CD14-positive monocyte (primary cell): ENCODE measurements at regions not wholly inside any gene's neighbourhood (a gene's known extent, or its start where the extent isn't known, plus 50 kb on each side); places are given as distances from the start of the nearest gene placed in this dataset.

Experiments used
- DNase-seq, 3 donors: peaks; one replicate each; pipeline ENCODE4 v3.0.0-alpha.2; 2011 to 2022
- H2AFZ ChIP-seq: 2 replicates; pipeline ENCODE4 v1.6.0; 2012; ENCODE audit warnings: mild to moderate bottlenecking, low read depth, low read length, inconsistent platforms; ENCODE audit not compliant: insufficient read depth, poor library complexity, severe bottlenecking
- H3K27ac ChIP-seq, 2 donors: 1 replicate in 1 of 2; 2 replicates in 1 of 2; pipeline ENCODE4 v1.5.1; 2012 to 2013; ENCODE audit warnings: low read length in 2 of 2, control low read depth in 1 of 2, inconsistent platforms in 1 of 2, low read depth in 1 of 2, mild to moderate bottlenecking in 1 of 2
- H3K27me3 ChIP-seq, 2 donors: one replicate each; pipeline versions ENCODE4 v1.6.0 to v1.6.1; 2011 to 2013; ENCODE audit warnings: low read length in 2 of 2; ENCODE audit not compliant: control insufficient read depth in 2 of 2, insufficient read depth in 2 of 2
- H3K36me3 ChIP-seq, 2 donors: replicated peaks in 1 of 2; 1 replicate in 1 of 2; 2 replicates in 1 of 2; pipeline versions ENCODE4 v1.5.1 to v1.6.1; 2012 to 2013; ENCODE audit warnings: low read length in 2 of 2, control low read depth in 1 of 2, inconsistent platforms in 1 of 2, mild to moderate bottlenecking in 1 of 2; ENCODE audit not compliant: insufficient read depth in 2 of 2, control insufficient read depth in 1 of 2
- H3K4me1 ChIP-seq, 2 donors: 1 replicate in 1 of 2; 2 replicates in 1 of 2; pipeline versions ENCODE4 v1.5.1 to v1.6.1; 2012 to 2013; ENCODE audit warnings: low read length in 2 of 2, control low read depth in 1 of 2, inconsistent platforms in 1 of 2, mild to moderate bottlenecking in 1 of 2, moderate library complexity in 1 of 2; ENCODE audit not compliant: insufficient read depth in 2 of 2, control insufficient read depth in 1 of 2
- H3K4me2 ChIP-seq: replicated peaks from 2 replicates; pipeline ENCODE3; 2012; ENCODE audit warnings: low read length, moderate library complexity, mild to moderate bottlenecking; ENCODE audit not compliant: poor library complexity, severe bottlenecking; ENCODE audit errors: extremely low read depth
- H3K4me3 ChIP-seq, 3 experiments: fragments of 200-600 bp in 1 of 3; sonication (generic) in 1 of 3; replicated peaks in 1 of 3; 1 replicate in 2 of 3; 2 replicates in 1 of 3; pipeline ENCODE4 v1.5.1; 2011 to 2013; ENCODE audit warnings: low read length in 3 of 3, mild to moderate bottlenecking in 3 of 3, control low read depth in 2 of 3, low read depth in 2 of 3, inconsistent platforms in 1 of 3, moderate library complexity in 1 of 3
- H3K79me2 ChIP-seq: 2 replicates; pipeline ENCODE4 v1.6.0; 2012; ENCODE audit warnings: mild to moderate bottlenecking, control low read depth, inconsistent platforms, low read length, moderate library complexity; ENCODE audit not compliant: insufficient read depth
- H3K9ac ChIP-seq: 2 replicates; pipeline ENCODE4 v1.6.0; 2017; ENCODE audit warnings: low read length, mild to moderate bottlenecking; ENCODE audit not compliant: insufficient read depth, poor library complexity, severe bottlenecking
- H3K9me3 ChIP-seq, 2 donors: replicated peaks in 1 of 2; 1 replicate in 1 of 2; 2 replicates in 1 of 2; pipeline versions ENCODE4 v1.5.1 to v1.6.1; 2012 to 2013; ENCODE audit warnings: low read length in 2 of 2, control low read depth in 1 of 2; ENCODE audit not compliant: control insufficient read depth in 1 of 2, insufficient read depth in 1 of 2
- H4K20me1 ChIP-seq: 2 replicates; pipeline ENCODE4 v1.6.0; 2012; ENCODE audit warnings: mild to moderate bottlenecking, low read length, control low read depth, moderate library complexity; ENCODE audit not compliant: insufficient read depth
- H3K27ac Mint-ChIP-seq, 7 donors: one replicate each; pipeline ENCODE4 v1.8.0; 2020; ENCODE audit warnings: mild to moderate bottlenecking in 7 of 7, mixed read lengths in 7 of 7, moderate library complexity in 6 of 7, inconsistent platforms in 2 of 7
- H3K27me3 Mint-ChIP-seq, 3 donors: one replicate each; pipeline ENCODE4 v1.8.0; 2021 to 2022; ENCODE audit warnings: low read depth in 3 of 3, mild to moderate bottlenecking in 3 of 3, mixed read lengths in 3 of 3, moderate library complexity in 3 of 3, inconsistent platforms in 1 of 3
- H3K36me3 Mint-ChIP-seq, 2 donors: one replicate each; pipeline ENCODE4 v1.8.0; 2020; ENCODE audit warnings: mixed read lengths in 2 of 2, inconsistent platforms in 1 of 2, mild to moderate bottlenecking in 1 of 2
- H3K4me1 Mint-ChIP-seq: one replicate; pipeline ENCODE4 v1.8.0; 2020; ENCODE audit warnings: mild to moderate bottlenecking, mixed read lengths
- H3K4me3 Mint-ChIP-seq, 2 donors: one replicate each; pipeline ENCODE4 v1.8.0; 2020; ENCODE audit warnings: mild to moderate bottlenecking in 2 of 2, mixed read lengths in 2 of 2, moderate library complexity in 1 of 2
- H3K9me3 Mint-ChIP-seq, 7 donors: one replicate each; pipeline ENCODE4 v1.8.0; 2020 to 2022; ENCODE audit warnings: mixed read lengths in 7 of 7, mild to moderate bottlenecking in 6 of 7, moderate library complexity in 6 of 7, inconsistent platforms in 2 of 7
- WGBS: methylation state at CpG from one replicate; pipeline ENCODE4 v1.1.5; 2013; ENCODE audit warnings: missing lambda C conversion rate; ENCODE audit not compliant: insufficient coverage; 5-methylcytosine and 5-hydroxymethylcytosine counted together
- intact Hi-C, 2 donors: fragments of 100-400 bp; cut with micrococcal nuclease; formaldehyde crosslinking; loops; one replicate each; pipeline versions ENCODE4 v1.15.0 to v1.15.1; 2023
- TF ChIP-seq, protein P1 (sequence below): fragments of 200-600 bp; IDR thresholded peaks from one replicate; pipeline ENCODE4 v1.8.0; 2022; ENCODE audit warnings: antibody characterized with exemption, mild to moderate bottlenecking

GRCh38 chr11:23359297-23359696 lies 499.0 kb upstream of the CCDC179 start:
- no peak overlapping the region for H3K4me3 Mint-ChIP-seq
- H3K4me1 Mint-ChIP-seq: no peaks in the 10 kb centered on the region
- H3K27me3 Mint-ChIP-seq: peaks cover 0 to 1% (median 0%) of the 10 kb centered on the region in 3 donors
- Histone ChIP-seq H4K20me1 (no peaks in the 10 kb centered on the region), H3K27me3 (no peaks in the 10 kb centered on the region), H3K9ac (no peak overlapping the region), H2AFZ (no peak overlapping the region), H3K9me3 (peaks cover 0 to 7% of the 10 kb centered on the region in 2 donors), H3K4me1 (no peaks in the 10 kb centered on the region), H3K36me3 (no peaks in the 10 kb centered on the region), H3K27ac (no peak overlapping the region), H3K79me2 (no peaks in the 10 kb centered on the region), H3K4me3 (no peak overlapping the region), H3K4me2 (no peak overlapping the region)
- TF ChIP-seq, protein P1, sequence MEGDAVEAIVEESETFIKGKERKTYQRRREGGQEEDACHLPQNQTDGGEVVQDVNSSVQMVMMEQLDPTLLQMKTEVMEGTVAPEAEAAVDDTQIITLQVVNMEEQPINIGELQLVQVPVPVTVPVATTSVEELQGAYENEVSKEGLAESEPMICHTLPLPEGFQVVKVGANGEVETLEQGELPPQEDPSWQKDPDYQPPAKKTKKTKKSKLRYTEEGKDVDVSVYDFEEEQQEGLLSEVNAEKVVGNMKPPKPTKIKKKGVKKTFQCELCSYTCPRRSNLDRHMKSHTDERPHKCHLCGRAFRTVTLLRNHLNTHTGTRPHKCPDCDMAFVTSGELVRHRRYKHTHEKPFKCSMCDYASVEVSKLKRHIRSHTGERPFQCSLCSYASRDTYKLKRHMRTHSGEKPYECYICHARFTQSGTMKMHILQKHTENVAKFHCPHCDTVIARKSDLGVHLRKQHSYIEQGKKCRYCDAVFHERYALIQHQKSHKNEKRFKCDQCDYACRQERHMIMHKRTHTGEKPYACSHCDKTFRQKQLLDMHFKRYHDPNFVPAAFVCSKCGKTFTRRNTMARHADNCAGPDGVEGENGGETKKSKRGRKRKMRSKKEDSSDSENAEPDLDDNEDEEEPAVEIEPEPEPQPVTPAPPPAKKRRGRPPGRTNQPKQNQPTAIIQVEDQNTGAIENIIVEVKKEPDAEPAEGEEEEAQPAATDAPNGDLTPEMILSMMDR: no peak
- H3K9me3 Mint-ChIP-seq: peaks cover 0 to 15% (median 7%) of the 10 kb centered on the region in 7 donors
- H3K27ac Mint-ChIP-seq: no peak overlapping the region
- intact Hi-C loops: no loop called here
- H3K36me3 Mint-ChIP-seq: no peaks in the 10 kb centered on the region
- DNase-seq: no peak

GRCh38 chr11:23364076-23364475 lies 503.8 kb upstream of the CCDC179 start:
- no peak overlapping the region for H2AFZ ChIP-seq
- no peak overlapping the region for H3K4me3 ChIP-seq
- no peaks in the 10 kb centered on the region for H3K4me1 ChIP-seq
- H4K20me1 ChIP-seq: no peaks in the 10 kb centered on the region
- Mint-ChIP-seq H3K27me3 (peaks cover 0 to 3% (median 0%) of the 10 kb centered on the region in 3 donors), H3K27ac (no peak overlapping the region), H3K36me3 (no peaks in the 10 kb centered on the region), H3K4me1 (no peaks in the 10 kb centered on the region), H3K9me3 (peaks cover 0 to 14% (median 9%) of the 10 kb centered on the region in 7 donors), H3K4me3 (no peak overlapping the region)
- H3K27ac ChIP-seq: no peak overlapping the region
- TF ChIP-seq, protein P1: no peak
- H3K79me2 ChIP-seq: no peaks in the 10 kb centered on the region
- no peaks in the 10 kb centered on the region for H3K27me3 ChIP-seq
- no peak overlapping the region for H3K9ac ChIP-seq
- no peaks in the 10 kb centered on the region for H3K36me3 ChIP-seq
- DNase-seq: no peak
- peaks cover 0 to 10% of the 10 kb centered on the region in 2 donors for H3K9me3 ChIP-seq
- intact Hi-C loops: no loop called here
- H3K4me2 ChIP-seq: no peak overlapping the region
- no CpG with 5 or more reads among the region's 3 CpGs for WGBS
